ENCODE measurements at regions not wholly inside any gene's neighbourhood (a gene's known extent, or its start where the extent isn't known, plus 50 kb on each side); places are given as distances from the start of the nearest gene placed in this dataset.
"Not testable (repeated sequence)": the region's sequence is repeated elsewhere in the genome, so short reads cannot be mapped to it uniquely, and the experiment has no call there.

GRCh38 chr15:30761365-30761764 is 135.4 kb downstream of the ARHGAP11B start:
- DNase-seq = not testable (repeated sequence)

DNA sequence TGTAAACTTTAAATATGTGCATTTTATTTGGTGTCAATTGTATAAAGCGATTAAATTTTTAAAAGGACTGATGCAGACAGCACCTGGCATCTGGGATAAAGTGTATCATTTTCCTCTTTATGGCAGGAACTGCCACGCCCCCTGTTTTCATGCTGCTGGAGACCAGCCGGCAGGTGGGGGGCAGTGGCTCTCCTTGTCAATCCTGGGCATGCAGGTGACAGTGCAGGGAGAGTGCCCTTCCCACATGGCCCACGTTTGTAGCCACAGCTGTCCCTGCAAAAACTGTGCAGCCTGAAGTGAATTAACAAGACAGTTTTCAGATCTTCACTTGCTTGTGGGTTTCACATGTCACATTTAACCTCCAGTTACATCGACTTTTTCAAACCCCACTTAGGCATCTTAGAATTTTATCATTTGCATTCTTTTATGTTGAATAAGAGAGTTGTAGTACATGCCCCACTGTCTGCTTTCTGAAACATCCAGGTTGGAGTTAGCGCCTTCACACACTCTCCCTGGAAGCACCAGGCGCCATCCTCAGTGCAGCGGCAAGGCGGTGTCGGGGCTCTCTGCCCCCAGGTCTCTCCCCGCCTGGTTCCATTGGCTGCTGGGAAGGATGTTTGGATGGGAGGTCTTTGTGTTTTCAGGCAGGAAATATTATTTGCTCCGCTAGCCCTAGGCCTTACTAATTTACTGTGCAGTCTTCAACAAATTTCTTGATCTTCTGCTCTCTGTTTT is 134.2 kb upstream of the FAN1 start:
- DNase-seq = not testable (repeated sequence)

DNA sequence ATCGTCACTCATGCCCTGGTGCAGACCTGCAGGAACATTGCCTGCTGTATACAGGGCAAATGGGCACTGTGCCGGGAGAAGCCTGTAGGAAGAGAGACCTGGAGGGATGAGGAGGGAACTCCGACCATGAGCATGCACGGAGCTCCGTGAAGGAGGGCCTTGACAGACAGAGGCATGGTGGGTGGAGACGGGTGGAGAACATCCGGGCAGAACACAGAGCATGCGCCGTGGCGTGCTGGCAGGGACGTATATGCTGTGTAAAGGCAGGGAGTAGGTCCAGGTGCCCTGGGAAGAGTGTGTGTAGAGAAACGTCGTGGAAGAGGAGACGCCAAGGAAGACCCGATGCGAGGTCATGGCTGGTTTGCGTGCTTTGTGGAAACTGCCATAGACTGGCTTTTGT is 133.0 kb upstream of the FAN1 start:
- DNase-seq = no peak

- DNase-seq = no peak
These were observed 120.7 kb upstream of the FAN1 start for GRCh38 chr15:30783019-30783418.

DNA sequence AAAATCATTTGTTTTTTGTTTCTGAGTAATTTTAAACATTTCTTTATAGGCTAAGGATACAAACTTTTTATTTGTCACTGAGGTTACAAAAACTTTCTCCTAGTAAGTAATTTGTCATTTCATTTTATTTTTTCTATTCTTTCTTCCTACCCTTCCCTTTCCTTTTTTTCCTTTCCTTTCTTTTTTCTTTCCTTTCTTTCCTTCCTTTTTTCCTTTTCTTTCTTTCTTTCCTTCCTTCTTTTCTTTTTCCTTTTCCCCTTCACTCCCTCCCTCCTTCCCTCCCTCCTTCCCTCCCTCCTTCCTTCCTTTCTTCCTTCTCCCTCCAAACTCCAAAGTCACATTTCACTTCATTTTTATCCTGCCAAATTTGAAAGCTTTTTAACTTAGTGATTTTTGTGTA is 115.1 kb upstream of the FAN1 start:
- no peak for DNase-seq

DNA sequence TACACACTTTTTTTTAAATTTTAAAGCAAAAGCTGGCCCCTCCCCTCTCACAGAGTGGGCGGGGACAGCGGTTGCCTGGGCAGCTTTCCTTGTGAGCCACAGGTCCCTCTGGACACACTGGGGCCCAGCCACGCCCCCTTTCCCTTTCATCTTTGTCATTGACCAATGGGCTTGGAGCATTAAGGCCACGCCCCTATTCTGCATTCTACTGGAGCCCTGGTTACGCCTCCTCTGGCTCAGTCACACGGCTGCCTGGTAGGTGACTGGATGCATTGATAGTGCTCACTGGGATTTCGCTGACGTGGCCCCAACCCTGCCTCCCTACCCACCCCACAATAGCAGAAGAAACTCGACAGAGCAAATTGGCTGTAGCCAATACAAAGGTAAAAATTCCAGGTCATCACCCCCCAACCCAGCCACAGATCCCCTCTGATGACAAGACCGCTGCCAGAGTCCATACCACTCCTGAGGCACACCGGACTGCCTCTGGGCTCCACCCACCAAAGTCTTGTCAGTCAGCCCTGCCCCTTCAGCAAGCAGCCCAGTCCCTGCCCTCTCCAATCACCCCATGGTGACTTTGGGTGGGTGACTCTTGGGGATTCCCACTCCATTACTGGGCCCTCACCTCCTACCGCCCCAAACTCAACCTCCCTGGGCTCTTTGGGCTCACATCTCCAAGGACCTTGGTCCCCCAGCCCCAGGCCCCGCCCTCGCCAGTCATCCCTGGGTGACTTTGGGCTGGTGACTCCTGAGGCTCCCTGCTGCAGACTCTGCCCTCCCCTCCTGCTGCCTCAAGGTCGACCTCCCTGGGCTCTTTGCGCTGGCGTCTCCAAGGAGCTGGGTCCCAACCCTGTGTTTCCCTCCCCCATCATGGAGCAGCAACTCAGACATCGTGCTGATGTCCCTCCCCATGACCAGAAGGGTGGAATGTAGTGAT is 112.2 kb upstream of the FAN1 start:
- no peak for DNase-seq

GRCh38 chr15:30792843-30793242 is 110.9 kb upstream of the FAN1 start:
- not testable (repeated sequence) for DNase-seq

- DNase-seq = no peak
These were observed 109.3 kb upstream of the FAN1 start for GRCh38 chr15:30794388-30794787.

GRCh38 chr15:30799565-30799964 is 104.2 kb upstream of the FAN1 start:
- not testable (repeated sequence) for DNase-seq

DNA sequence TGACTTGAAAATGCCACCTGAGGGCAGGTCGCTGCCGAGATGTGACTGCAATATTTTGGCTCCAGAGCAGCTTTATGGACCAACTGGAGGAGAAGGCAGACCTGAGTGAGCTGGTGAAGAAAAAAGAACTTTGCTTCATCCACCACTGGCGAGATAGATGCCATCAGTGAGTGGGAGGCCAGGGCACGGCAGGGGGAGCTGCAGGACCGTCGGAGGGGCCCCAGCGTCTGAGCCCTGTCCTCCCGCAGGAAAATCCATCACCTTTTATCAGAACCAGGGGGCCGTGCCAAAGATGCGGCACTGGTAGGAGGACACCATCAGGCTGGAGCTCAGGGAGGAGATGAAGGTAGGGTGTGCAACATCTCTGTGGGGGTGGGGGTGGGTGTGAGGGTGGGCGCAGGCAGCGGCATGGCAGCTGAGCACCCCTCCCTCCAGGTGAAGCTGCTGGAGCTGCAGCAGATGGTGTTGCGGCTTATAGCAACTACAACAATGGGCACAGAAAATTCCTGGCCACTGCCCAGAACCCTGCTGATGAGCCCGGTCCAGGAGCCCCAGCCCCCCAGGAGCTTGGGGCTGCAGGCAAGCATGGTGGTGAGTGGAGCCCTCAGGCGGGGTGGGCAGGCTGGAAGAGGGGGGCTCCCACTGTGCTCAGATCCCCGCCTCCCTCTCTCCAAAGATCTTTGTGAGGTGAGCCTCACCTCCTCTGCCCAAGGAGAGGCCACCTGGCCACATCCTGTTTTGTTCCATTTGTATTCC is 102.4 kb upstream of the FAN1 start:
- DNase-seq = not testable (repeated sequence)

GRCh38 chr15:30802001-30802400 is 101.7 kb upstream of the FAN1 start:
- DNase-seq = not testable (repeated sequence)

DNA sequence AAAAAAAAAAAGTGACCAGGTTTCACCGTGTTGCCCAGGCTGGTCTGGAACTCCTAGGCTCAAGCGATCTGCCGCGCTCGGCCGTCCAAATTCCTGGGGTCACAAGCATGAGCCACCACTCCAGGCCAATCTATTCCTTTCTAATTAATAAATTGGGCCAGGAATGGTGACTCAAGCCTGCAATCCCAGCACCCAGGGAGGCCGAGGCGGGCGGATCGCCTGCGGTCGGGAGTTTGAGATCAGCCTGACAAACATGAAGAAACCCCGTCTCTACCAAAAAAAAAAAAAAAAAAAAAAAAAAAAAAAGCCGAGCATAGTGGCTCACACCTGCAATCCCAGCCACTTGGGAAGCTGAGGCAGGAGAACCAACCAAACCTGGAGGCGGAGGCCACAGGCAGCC is 100.0 kb upstream of the FAN1 start:
- not testable (repeated sequence) for DNase-seq

GRCh38 chr15:30816430-30816829 is 87.3 kb upstream of the FAN1 start:
- no peak for DNase-seq

GRCh38 chr15:30823068-30823813 is 80.5 kb upstream of the FAN1 start:
- DNase-seq = not testable (repeated sequence)

- no peak for DNase-seq
These were observed 79.1 kb upstream of the FAN1 start for GRCh38 chr15:30824518-30825195.

DNA sequence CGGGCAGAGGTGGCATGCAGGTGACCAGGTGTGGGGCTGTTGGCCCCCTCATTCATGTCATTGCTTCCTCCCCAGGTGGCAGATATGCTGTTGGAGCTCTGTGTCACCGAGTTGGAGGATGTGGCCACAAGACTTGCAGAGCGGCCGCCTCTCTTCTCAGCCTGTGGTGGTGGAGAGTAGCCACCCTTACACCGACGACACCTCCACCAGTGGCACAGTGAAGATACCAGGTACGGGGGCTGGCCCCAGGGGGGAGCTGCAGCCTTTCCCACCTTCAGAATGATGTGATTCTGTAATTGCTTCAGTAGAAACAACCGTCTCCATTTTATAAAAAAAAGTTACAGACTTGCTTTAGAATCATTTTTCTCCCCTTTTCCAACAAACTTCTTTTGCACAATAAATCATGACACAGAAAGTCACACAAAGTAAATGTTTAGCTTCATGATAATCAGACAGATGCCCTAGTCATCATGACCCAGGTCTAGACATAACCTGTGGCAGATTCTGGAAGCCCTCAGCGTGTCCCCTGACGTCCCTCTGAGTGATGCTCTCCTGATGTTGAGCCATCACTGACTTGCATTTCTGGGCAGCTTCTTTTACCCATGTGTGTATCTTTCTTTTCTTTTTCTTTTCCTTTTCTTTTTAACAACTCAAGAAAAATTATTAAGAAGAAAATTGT is 76.0 kb upstream of the FAN1 start:
- no peak for DNase-seq

DNA sequence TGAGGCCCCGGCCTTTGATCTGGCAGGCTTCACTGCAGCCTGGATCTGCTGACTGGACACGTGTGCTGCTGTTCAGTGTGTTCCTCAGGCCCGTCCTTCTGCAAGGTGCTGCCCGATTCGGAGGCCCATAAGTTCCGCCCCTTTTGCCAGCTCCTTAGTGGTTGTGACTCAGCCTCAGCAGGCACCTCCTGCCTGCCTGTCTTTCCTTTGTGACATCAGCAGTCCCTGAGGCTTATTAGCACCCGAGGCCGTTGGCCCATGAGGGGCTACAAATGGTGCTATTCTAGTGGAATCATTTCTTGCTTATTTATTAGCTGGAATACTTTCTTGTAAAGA is 75.4 kb upstream of the FAN1 start:
- peak; percentile 14 for DNase-seq

DNA sequence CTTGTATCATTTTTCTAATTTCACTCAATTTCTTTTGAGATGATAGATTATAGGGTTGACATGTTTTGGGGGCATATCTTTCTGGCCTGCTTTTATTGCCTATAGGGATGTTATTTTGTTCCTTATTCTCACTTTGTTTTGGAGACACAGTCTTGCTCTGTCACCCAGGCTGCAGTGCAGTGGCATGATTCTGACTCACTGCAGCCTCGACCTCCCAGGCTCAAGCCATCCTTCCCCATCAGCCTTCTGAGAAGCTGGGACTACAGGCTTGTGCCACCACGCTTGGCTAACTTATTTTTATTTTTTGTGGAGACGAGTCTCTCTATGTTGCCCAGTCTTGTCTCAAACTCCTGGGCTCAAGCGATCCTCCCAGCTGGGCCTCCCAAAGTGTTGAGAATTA is 72.8 kb upstream of the FAN1 start:
- peak; percentile 30 for DNase-seq

DNA sequence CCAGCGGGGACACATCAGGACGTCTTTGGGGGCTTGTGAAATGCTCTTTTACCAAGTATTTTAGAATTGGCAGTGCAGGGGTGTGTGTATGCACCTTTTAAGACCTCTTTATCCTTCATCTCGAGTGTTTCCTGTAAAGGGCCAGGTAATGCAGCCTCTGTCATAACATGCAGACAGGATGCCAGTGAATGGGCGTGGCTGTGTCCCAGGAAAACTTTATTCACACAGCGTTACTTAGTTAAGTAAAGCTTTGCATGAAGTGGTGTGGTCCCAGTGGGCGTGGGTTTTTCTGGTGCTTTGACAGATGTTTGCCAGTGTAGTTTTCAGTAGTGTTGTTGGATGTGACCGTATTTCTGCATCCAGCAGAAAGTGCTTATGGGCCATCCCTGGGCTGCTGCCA is 70.3 kb upstream of the FAN1 start:
- not testable (repeated sequence) for DNase-seq

GRCh38 chr15:30841639-30842038 is 62.1 kb upstream of the FAN1 start:
- not testable (repeated sequence) for DNase-seq

DNA sequence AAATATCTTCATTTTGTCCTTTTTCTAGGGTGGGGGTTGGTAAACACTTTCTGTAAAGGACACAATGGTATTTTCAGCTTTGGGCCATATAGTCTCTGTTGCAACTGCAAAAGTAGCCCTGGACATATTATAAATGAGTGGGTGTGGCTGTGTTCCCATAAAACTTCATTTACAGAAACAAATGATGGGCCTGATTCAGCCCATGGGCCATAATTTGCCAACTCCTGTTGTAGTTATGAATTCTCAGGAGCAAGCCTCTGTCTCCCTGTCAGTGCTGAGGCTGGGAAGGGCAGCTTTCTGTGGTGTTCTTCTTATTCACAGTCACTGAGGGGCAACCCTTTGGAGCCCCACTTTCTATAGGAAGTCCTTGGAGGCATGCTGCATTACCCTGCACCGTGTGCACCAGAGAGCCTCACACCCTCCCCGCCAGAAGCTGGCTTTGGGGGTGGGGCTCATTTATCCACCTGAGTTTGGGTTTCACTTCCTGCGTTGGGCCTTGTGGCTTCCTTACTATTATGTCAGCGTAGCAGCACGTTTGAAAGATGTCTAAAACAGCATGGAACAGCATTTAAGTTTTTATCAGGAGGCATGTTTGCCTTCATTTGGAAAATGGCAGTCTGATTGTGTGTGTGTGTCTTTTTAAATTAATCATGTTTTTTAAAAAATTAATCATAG is 60.8 kb upstream of the FAN1 start:
- DNase-seq = not testable (repeated sequence)
